NT2/D1 (cell line): ENCODE measurements at regions not wholly inside any gene's neighbourhood (a gene's known extent, or its start where the extent isn't known, plus 50 kb on each side); places are given as distances from the start of the nearest gene placed in this dataset.

Experiments used
- SUZ12 ChIP-seq: IDR thresholded peaks from 2 replicates; pipeline ENCODE4 v1.6.1; 2011; ENCODE audit not compliant: insufficient read length, insufficient read depth; ENCODE audit errors: extremely low read depth
- ZNF274 ChIP-seq: IDR thresholded peaks from 2 replicates; pipeline ENCODE4 v1.6.1; 2011; ENCODE audit warnings: mild to moderate bottlenecking, low read depth, low read length

DNA sequence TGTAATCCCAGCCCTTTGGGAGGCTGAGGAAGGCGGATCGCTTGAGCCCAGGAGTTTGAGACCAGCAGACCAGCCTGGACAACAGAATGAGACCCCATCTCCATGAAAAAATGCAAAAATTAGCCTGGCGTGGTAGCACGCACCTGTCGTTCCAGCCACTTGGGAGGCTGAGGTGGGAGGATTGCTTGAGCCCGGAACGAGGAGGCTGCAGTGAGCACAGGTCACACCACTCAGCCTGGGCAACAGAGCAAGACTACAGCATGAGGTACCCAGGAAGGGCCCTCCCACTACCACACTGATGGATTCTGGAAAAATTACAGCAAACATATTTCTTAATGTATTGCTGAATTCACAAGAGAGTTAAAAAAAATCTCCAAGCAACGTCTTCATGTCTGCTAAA is 56.3 kb upstream of the HPCAL1 start:
- TF ChIP-seq SUZ12 (no peak), ZNF274 (no peak)
